ENCODE measurements at regions not wholly inside any gene's neighbourhood (a gene's known extent, or its start where the extent isn't known, plus 50 kb on each side); places are given as distances from the start of the nearest gene placed in this dataset.

DNA sequence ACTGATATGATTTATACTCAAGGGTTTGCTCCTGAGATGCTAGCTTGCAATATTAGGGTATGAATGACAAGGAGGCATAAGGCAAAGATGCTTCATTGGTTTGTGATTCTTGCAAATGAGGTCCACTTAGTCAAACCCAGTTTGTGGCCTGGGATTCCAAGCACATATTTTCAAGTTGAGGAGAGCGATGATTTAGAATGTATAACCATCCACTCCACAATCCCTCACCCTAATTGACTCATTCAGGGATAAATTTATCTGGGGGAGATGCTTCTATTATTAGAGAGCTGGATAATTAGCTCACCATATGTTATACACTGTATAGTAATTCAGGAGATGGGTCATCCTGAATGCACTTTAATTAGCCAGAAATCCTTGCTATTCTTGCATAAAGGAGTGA is 118.3 kb upstream of the PUDP start:
- no peak for DNase-seq

DNA sequence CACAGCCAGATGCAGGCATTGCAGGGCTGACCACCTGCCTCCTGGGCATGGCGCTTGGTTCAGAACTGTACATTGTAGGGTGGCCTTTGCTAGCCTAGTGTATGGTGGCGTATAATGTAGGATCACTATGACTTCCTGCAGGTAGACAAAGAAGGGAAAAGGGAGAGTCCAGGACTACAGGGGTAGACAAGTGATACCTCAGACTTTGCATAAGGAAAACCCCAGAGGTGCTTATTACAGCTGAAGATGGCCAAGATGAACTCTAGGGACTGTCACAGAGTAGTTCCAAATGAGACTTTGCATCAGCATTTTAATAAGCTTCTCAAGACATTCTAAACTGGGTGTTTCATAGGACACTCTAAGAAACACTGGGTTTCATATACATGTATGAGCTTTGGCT is 116.4 kb upstream of the PUDP start:
- DNase-seq = no peak

DNA sequence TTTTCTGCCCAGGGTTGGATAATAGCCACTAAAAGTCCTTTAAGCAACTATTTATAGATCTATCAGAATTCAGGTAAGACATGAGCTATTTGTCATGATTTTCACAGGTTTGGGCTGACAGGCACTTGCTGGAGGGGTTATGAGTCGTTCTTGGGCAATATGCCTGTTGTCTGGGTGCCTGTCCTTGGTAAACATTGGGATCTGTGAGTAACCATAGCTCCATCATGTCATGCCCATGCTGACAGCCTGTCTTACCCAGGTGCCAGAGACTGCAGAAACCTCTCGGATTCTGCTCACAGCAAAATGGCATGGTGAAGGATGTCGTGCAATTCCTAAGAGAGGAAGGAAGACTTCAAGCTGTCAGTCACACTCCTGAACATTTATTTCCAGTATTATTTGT is 116.0 kb upstream of the PUDP start:
- no peak for DNase-seq

DNA sequence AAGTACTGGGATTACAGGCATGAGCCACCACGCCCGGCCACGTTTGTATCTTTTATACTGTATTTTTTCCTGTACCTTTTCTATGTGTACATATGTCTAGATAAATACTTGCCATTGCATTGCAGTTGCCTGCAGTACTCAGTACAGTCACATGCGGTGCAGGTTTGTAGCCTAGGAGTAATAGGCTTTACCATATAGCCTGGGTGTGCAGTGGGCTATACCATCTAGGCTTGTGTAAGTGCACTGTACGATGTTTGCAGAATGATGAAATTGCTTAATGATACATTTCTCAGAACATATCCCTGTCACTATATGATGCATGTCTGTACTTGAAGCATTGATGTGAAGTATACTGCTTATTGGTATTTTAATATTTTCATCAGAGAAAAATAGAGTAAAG is 115.4 kb upstream of the PUDP start:
- DNase-seq = no peak

DNA sequence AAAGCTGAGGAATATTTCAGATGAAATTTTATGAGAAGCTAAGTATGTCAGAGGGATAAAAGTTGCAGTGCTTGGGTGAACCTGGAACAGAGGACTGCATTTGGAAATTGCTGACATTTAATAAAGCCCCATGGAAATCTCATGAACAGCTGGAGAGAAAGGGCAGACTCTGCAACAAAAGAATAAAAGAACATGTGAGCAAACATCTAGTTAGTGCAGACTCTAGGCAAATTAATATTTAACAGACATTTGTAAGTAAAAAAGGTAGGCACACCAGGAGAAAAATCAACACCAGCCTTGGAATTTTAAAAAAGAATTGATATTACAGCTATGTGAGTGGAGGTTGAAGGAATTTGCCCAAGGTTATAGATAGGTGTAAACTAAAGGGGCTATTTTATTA is 114.6 kb upstream of the PUDP start:
- no peak for DNase-seq

DNA sequence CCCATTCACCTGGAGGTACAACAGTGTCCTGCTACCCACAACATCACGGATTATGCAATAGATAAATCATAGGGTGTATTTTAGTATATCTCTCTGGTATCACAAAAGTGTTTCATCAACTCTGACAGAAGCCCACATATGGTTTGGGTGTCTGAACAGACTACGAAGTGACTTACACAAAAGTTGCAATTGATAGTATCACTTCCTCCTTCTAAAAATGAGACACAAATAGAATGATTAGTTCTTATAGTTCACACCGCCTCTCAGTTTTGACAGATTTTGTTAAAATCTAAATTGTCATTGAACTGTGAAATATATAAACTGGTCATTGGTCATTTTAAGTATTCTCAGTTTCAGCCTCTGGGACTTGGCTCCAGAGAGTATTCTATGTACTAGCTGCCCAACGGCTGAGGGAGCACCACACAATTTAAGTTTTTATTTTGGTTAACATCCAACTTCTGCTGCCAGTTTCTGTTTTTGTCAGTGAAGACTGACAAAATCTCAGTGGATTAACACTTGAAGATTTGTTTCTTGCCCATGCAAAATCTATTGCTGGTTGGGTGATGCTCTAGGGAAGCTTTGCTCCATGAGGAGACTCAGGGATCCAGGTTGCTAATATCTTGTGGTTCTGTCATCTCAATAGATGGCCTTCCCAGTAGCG is 113.8 kb upstream of the PUDP start:
- no peak for DNase-seq

DNA sequence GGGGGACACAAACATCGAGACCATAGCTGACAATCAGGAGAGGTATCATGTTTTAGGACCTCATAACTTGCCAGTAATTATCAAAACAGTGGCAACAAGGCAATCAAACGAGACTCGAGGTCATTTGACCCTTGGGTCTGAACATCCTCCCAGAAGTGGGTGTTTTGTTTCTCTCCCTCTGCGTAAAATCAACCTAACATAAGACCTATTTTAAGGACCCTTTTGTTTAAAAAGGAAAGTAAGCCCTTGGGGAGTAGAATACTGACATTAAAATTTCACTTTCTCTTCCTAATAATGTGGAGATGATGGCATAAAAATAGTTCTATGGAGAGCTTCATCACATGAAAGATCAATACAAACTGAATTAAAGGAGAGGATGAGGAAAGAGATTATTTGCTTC is 106.2 kb upstream of the PUDP start:
- DNase-seq = no peak

DNA sequence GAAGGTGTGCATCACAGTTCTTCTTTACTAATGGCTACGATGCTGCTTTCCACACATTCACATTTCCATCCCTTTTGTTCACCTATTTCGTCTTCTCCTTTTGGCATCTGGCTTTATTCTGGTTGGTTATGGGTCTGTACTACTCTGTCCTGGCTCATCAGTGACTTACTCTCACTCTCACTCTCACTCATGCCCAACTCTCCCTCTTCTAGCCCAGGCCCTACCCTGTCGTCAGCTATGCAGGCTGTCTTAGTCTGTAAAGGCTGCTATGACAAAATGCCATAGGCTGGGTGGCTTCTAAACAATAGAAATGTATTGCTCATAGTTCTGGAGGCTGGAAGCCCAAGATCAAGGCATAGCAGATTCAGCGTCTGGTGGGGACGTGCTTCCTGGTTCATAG is 105.6 kb upstream of the PUDP start:
- no peak for DNase-seq

DNA sequence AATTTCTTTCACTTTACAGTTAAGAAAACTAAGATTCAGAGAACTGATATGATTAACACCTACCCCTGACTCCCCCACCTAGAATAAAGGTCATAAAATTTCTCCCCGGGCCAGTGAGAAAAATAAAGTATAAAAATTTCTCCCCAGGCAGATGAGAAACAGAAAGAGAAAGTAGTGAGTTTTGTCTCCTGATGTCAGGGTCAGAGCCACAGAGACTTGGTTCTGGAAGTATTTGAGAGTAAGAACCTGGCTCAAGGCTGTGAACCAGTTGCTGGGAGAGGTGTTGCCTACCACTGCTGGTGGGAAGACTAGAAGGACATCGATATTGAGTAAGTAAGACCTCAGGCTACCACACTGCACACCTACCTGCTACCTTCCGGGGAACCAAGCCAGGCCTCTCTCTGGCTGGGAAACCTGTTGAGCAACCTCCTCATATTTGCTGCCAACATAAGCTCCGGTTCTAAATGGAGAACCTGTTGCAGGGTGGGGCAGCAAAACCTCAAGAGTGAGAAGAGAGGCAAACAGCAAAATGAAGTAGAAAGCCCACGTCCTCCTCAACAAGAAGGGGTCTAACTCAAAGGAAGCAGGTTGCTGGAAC is 104.2 kb upstream of the PUDP start:
- no peak for DNase-seq

DNA sequence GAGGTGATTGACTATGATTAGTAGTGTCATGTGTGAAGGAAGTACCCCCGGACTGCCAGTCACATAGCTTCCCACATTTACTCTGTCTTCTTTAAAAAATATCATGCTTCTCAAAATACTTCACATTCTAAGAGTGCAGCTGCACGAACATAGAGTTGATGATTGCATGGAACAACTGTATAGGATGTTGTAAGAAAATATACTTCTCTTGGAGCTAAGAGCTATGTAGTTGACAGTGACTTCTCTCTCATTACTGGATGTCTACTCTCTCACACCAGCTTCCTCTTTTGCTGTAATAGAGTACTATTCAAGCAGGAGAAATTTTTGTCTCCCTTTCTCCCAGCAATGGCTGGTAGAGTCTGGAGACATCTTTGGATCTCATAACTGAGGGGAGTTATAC is 99.4 kb upstream of the PUDP start:
- DNase-seq = no peak

DNA sequence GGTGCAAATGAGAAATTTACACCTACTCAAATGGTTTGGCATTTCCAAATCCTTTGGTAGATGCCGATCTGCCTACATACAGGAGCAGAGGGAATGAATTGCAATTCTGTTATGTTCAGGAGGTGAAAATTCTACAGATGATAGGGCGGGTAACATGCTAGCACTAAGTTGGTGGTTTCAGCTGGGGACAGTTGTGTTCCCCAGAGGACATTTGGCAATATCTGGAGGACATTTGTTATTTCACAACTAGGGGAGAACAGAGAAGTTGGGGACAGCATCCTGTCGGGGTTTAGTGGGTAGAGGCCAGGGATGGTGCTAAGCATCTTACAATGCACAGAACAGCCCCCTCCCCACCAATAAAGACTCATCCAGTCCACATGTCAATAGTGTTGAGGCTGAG is 96.5 kb upstream of the PUDP start:
- DNase-seq = no peak

DNA sequence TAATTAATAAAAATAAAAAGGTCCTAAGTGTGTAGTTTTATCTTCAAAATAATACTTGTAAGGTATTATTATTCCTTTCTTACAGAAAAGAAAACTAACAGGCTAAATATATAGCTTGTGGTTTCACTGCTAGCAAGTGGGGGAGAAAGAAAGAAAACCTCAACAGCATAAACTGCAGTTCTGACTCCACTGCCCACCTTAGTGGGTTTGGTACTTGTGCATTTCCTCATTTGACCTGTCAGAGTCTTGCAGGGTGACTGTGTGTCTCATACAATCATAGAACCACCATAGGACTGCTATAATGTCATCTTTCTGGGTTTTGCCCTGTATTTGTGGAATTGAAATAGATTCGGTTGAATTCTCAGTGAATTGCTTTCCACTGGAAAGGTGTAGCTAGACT is 94.7 kb upstream of the PUDP start:
- DNase-seq = no peak

DNA sequence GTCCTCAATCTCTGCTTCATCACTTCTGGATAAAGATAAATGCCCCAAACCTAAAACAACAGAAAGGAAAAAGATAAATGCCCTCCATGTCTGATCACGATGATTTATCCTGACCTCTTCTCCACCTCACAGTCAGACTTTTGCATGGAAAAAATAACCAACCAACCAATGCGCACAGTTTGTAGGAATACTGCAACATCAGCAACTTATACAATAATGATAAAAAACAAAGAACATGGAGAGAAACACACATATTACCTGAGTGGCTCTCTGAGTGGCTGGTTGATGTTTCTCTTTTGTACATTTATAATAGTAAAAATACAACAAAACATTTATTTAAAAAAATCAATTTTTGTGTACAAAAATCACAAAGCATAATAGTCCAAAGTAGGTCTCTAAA is 93.0 kb upstream of the PUDP start:
- no peak for DNase-seq

DNA sequence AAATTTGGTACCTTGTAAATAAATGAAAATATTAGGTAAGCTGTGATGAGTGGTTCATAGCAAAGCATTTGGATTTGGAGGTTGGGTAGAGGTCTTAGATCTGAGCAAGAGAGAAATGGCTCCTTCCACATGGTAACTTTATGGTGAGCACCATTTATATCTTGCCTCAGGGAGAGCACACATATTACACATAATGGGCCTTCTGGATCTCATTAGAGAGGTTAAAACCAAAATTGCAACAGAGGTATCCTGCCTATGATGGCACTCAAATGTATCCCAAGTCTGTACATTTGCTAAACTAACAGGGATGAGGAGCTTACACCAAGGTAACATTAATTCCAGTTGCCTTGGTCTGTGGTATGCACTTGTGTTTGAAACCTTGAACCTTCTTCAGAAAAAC is 87.1 kb upstream of the PUDP start:
- DNase-seq = no peak

DNA sequence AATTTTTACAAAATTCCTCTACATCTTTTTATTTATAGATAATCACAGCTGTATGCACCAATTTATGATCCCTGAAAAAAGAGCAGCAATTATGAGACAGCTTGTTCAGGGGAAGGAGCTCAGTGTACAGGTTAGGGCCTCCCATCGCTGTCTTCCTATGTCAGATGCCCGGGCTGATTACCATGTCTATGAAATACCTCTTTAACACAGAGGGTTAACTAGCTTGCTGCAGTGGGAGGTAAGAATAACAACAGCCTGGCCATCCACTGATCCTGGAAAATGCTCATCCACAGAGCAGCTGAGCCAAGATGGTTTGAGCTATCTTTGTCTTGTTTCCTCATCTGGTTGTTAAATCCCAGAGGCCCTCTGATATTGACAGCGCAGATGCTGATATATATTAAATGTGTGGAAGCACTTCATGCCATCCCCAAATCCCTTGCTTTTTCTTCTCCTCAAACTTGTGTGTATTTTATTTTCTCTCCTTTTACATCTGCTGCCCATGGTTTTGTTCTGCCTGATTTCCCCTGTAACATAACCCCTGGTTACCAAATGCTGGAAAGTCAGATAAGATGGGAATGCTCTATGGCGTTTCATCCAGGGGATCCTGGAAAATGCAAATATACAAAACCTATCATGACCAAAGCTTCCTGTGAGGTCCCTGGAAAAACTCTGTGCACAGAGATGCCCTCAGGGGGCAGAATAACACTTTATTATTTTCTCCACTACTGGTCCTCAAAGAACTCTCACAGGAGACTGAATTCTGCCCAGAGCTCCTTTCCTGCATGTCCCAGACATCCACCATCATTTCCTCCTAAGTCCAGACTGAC is 85.8 kb upstream of the PUDP start:
- DNase-seq = no peak

DNA sequence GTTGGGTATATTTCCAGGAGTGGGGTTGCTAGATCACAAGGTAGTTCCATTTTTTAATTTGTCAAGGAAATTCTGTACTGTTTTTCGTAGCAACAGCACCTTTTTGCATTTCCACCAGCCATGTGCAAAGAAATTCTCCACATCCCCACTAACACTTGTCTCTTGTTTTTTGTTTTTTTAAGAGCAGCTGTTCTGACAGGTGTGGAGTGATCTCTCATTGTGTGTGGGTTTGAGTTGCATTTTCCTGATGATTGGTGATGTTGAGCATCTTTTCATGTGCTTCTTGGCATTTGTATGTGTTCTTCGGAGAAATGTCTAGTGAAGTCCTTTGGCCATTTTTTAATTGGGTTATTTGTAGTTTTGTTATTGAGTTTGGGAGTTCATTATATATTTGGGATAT is 80.3 kb upstream of the PUDP start:
- no peak for DNase-seq

DNA sequence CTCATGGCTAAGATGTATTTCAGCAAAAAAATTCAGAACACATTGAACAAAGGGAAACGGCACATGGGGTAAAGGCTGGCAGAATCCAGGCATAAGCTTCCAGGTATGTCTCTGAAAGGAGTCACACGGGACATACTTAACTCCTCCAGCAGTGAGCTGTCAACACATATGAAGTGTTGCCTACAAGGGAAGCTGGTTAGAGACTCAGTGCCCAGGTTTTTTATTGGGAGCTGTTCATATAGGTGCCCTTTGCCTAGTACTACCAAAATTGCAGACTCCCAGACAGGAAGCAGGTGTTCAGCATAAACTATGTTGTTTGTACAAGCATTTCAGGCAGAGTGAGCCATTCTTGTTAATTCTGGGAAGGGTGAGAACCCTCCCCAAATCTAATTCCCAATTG is 77.4 kb upstream of the PUDP start:
- DNase-seq = no peak

DNA sequence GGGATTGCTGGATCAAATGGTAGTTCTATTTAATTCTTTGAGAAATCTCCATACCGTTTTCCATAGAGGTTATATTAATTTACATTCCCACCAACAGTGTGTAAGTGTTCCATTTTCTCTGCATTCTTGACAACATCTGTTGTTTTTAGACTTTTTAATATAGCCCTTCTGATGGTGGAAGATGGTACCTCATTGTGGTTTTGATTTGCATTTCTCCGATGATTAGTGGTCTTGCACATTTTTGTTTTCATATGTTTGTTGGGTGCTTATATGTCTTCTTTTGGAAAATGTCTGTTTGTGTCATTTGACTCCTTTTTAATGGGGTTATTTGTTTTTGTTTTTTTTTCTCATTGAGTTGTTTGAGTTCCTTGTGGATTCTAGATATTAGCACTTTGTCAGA is 75.3 kb upstream of the PUDP start:
- no peak for DNase-seq

DNA sequence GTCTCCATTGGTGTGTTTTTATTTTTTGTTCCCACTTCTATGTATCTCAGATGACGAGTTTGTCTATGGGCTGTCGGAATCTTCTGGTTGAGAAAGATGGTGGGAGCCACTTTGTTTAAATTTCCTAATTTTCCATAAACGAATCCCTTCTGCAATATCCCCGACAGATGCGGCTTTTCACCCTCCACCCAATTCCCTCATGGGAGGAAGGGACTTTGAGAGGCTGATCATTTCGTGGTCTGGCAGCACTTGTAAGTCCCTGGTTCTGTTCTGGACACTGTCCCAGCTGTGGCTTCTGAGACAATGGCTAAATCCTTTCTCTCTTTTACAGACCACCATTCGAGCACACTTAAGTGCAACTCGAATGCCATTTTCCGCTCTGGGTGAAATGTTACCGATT is 72.2 kb upstream of the PUDP start:
- DNase-seq = no peak

DNA sequence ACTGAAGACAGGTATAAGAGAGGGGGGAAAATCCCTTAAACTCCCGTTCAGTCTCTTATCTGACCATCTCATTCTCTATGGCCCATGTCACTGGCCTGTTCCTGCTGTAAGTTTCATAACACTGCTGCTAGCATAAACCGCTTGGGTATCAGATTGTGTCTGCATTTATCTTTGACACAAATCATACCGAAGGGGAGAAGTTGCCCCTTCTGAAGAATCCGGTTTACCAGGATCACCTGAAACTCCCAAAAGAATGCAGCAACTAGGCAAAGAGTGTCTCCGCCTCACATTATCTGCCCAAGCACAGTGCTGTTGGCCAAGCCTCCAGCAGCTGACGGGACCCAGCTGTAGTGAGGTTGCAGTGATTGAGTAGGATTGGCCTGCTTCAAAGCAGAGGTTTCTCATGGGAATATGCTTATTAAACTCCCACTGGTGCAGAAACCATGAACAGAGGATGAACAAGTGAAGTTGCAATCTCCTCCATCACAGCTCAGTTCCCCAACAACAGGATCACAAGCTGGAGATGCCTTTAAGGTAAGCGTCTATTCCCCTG is 71.3 kb upstream of the PUDP start:
- DNase-seq = no peak

DNA sequence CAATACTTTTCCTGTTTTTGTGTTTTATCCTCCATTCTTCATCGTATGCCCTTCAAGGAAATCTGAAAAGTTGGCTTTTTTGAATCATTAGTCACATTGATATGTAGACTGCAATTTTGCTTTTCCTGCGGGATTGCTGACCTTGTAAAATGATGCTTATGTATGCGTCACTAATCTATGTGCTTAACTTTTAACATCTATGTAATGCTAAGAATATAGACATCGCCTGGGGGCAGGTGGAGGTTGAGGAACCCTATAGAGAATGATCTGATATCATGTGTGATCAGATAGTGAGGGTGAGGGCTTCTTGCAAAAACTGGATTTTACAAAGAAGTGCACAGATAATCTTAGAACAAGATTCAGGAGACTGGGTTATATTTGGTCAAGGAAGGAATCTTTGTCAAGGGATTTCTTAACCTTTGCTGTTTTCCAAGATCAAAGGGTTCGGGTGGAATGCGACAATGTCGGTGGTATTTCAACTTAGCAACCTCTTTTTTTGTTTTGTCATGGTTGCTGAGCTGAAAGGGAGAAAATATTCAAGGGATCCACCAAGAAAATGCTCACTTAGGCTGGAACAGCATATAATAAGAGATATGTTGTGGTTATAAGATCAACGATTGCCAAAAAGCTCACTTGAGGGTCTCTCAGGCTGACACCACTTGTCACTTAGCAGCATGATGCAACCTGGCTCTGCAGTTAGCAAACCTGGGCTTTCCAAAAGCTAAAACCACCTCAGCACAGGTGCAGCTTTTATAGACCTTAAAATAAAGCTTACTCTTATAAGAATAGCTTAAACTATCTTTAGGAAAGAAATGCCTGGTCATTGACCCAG is 70.6 kb upstream of the PUDP start:
- no peak for DNase-seq

DNA sequence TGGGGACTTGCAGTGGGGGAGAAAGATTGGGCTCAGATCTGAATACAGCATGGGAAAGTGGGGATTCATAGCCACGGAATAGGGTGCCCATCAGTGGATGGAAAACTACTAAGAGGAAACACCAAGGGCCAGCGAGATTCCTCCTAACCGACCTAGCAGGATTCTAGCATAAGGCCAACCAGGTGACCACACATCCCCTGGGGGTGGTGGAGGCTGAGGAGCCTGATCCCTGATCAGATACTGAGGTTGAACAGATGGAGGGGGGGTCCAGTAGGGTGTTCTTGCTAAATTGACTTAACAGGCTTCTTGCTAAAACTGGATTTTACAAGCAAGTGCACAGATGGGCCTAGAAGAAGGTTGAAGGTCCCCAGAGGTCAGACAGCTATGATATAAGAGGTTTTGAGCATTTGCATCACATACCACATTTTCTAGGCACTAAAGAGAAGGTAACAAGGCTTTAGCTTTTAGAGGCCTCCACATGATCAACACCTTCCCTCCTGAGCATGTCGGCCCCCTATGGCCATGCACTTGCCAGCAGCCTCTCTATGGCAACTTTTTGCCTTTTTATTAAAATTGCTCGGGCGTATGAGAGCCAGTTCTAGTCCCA is 69.1 kb upstream of the PUDP start:
- DNase-seq = no peak

DNA sequence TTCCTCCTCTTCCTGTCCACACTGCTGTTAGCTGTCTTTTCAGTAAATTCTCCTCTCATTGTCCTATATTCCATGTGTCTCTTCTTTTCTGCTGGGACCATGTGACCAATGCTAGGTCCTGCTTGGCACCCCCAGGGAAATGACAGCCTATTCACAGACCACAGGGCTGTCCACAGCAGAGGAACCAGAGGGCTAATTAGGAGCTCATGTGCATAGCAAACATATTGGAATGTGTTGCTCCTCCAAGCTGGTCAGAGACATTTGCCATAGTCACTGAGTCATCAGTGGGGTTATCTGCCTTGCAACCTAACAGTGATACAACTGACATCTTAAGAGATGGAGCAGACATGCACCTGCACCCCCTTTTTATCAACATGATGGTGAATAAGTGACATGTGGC is 67.9 kb upstream of the PUDP start:
- no peak for DNase-seq

All from DMS153 (cell line).